GM12864 (cell line): ENCODE measurements at regions not wholly inside any gene's neighbourhood (a gene's known extent, or its start where the extent isn't known, plus 50 kb on each side); places are given as distances from the start of the nearest gene placed in this dataset.

Experiments
- DNase-seq: peaks from one replicate; pipeline ENCODE4 v3.0.0-alpha.2; 2011; ENCODE audit warnings: low read depth
- H3K4me3 ChIP-seq: 2 replicates; pipeline ENCODE4 v1.5.1; 2011; ENCODE audit warnings: mild to moderate bottlenecking, low read depth, low read length, control low read depth
- CTCF ChIP-seq: IDR thresholded peaks from 2 replicates; pipeline ENCODE4 v1.5.1; 2011; ENCODE audit warnings: low read depth, mild to moderate bottlenecking, moderate library complexity, low read length, control low read depth, inconsistent platforms; ENCODE audit errors: missing control alignments

GRCh38 chr6:155693573-155694418 lies 238.2 kb upstream of the NOX3 start:
- no peak overlapping the region for H3K4me3 ChIP-seq
- TF ChIP-seq CTCF = no peak
- no peak for DNase-seq

- no peak overlapping the region for H3K4me3 ChIP-seq
- no peak for DNase-seq
Measured at GRCh38 chr6:155690820-155691219, 235.2 kb upstream of the NOX3 start.

GRCh38 chr6:155687645-155688044 lies 232.0 kb upstream of the NOX3 start:
- no peak overlapping the region for H3K4me3 ChIP-seq
- no peak for DNase-seq
- no peak for TF ChIP-seq CTCF

More at GRCh38 chr6:155690820-155691219, 235.2 kb upstream of the NOX3 start:
- no peak for TF ChIP-seq CTCF

- no peak overlapping the region for H3K4me3 ChIP-seq
- no peak for DNase-seq
- no peak for TF ChIP-seq CTCF
Measured at GRCh38 chr6:155684416-155685196, 229.0 kb upstream of the NOX3 start.

- no peak overlapping the region for H3K4me3 ChIP-seq
- DNase-seq = no peak
- no peak for TF ChIP-seq CTCF
Measured at GRCh38 chr6:155678361-155678760, 222.7 kb upstream of the NOX3 start.

GRCh38 chr6:155676346-155676745 lies 220.7 kb upstream of the NOX3 start:
- TF ChIP-seq CTCF = no peak
- H3K4me3 ChIP-seq = no peak overlapping the region
- no peak for DNase-seq
